ENCODE measurements at regions not wholly inside any gene's neighbourhood (a gene's known extent, or its start where the extent isn't known, plus 50 kb on each side); places are given as distances from the start of the nearest gene placed in this dataset.

GRCh38 chr2:156136566-156136965, 196.0 kb downstream of the NR4A2 start:
- intact Hi-C loops (cut with DNase I; ENCODE audit: low total_unique reads), result no loop called here

GRCh38 chr2:156134887-156135286, 197.6 kb downstream of the NR4A2 start:
- WGBS, 2 donors (ENCODE audit: low coverage in 1 of 2), result 94 to 97% methylated on average over 5 of the region's 5 CpGs

More at GRCh38 chr2:156136566-156136965, 196.0 kb downstream of the NR4A2 start:
- no peaks in the 10 kb centered on the region for H3K4me1 ChIP-seq
- 54 to 60% methylated on average over 4 of the region's 4 CpGs for WGBS, 2 donors (ENCODE audit: low coverage in 1 of 2)
- H3K9me3 ChIP-seq, result no peaks in the 10 kb centered on the region
- in situ Hi-C loops (cut with MboI; ENCODE audit: low pct_ligation_motif_present in 1 of 4, low pct_unique_long_range_greater_than_20kb in 1 of 4, low sequenced_read_pairs in 3 of 4), result no loop called here
- H3K4me3 ChIP-seq, result no peak overlapping the region
- H3K36me3 ChIP-seq, result no peaks in the 10 kb centered on the region
- no peaks in the 10 kb centered on the region for H3K27me3 ChIP-seq
- no peak for TF ChIP-seq CTCF (IDR thresholded peaks at IDR 0.05)
- no peak for TF ChIP-seq POLR2A (IDR thresholded peaks at IDR 0.05)
- H3K27ac ChIP-seq, result no peak overlapping the region
- no peak for DNase-seq

GRCh38 chr2:156132941-156133340, 199.6 kb downstream of the NR4A2 start:
- no peak overlapping the region for H3K27ac ChIP-seq
- H3K9me3 ChIP-seq, result no peaks in the 10 kb centered on the region
- intact Hi-C loops (cut with DNase I; ENCODE audit: low total_unique reads) (no loop called here), in situ Hi-C loops (cut with MboI; ENCODE audit: low pct_ligation_motif_present in 1 of 4, low pct_unique_long_range_greater_than_20kb in 1 of 4, low sequenced_read_pairs in 3 of 4) (no loop called here)
- TF ChIP-seq EP300 (IDR thresholded peaks at IDR 0.05; ENCODE audit: low read depth) (no peak), POLR2A (IDR thresholded peaks at IDR 0.05) (no peak), CTCF (IDR thresholded peaks at IDR 0.05) (no peak), POLR2AphosphoS5 (IDR thresholded peaks at IDR 0.05) (no peak)
- H3K4me3 ChIP-seq, result no peak overlapping the region
- H3K4me1 ChIP-seq, result no peaks in the 10 kb centered on the region
- no peaks in the 10 kb centered on the region for H3K27me3 ChIP-seq
- WGBS, 2 donors (ENCODE audit: low coverage in 1 of 2), result 65 to 80% methylated on average over 1 of the region's 1 CpG
- DNase-seq, result no peak
- no peaks in the 10 kb centered on the region for H3K36me3 ChIP-seq

More at GRCh38 chr2:156134887-156135286, 197.6 kb downstream of the NR4A2 start:
- TF ChIP-seq EP300 (IDR thresholded peaks at IDR 0.05; ENCODE audit: low read depth) (no peak), POLR2AphosphoS5 (IDR thresholded peaks at IDR 0.05) (no peak), CTCF (IDR thresholded peaks at IDR 0.05) (no peak), POLR2A (IDR thresholded peaks at IDR 0.05) (no peak)
- no peaks in the 10 kb centered on the region for H3K4me1 ChIP-seq
- no peaks in the 10 kb centered on the region for H3K36me3 ChIP-seq
- no peaks in the 10 kb centered on the region for H3K27me3 ChIP-seq
- H3K27ac ChIP-seq, result no peak overlapping the region
- no peak for DNase-seq
- no peaks in the 10 kb centered on the region for H3K9me3 ChIP-seq
- in situ Hi-C loops (cut with MboI; ENCODE audit: low pct_ligation_motif_present in 1 of 4, low pct_unique_long_range_greater_than_20kb in 1 of 4, low sequenced_read_pairs in 3 of 4), result no loop called here
- H3K4me3 ChIP-seq, result no peak overlapping the region
- intact Hi-C loops (cut with DNase I; ENCODE audit: low total_unique reads), result no loop called here

- H3K4me3 ChIP-seq, result no peak overlapping the region
- no peaks in the 10 kb centered on the region for H3K9me3 ChIP-seq
- no peaks in the 10 kb centered on the region for H3K36me3 ChIP-seq
- WGBS, 2 donors (ENCODE audit: low coverage in 1 of 2), result 87 to 94% methylated on average over 2 of the region's 2 CpGs
- intact Hi-C loops (cut with DNase I; ENCODE audit: low total_unique reads), result no loop called here
- DNase-seq, result no peak
- H3K4me1 ChIP-seq, result no peaks in the 10 kb centered on the region
- no peak for TF ChIP-seq POLR2AphosphoS5 (IDR thresholded peaks at IDR 0.05)
- TF ChIP-seq CTCF (IDR thresholded peaks at IDR 0.05), result no peak
- no peak for TF ChIP-seq EP300 (IDR thresholded peaks at IDR 0.05; ENCODE audit: low read depth)
- TF ChIP-seq POLR2A (IDR thresholded peaks at IDR 0.05), result no peak
- no peak overlapping the region for H3K27ac ChIP-seq
- H3K27me3 ChIP-seq, result no peaks in the 10 kb centered on the region
- in situ Hi-C loops (cut with MboI; ENCODE audit: low pct_ligation_motif_present in 1 of 4, low pct_unique_long_range_greater_than_20kb in 1 of 4, low sequenced_read_pairs in 3 of 4), result no loop called here
These were observed 200.4 kb downstream of the NR4A2 start for GRCh38 chr2:156132130-156132529.
